ENCODE measurements at regions not wholly inside any gene's neighbourhood (a gene's known extent, or its start where the extent isn't known, plus 50 kb on each side); places are given as distances from the start of the nearest gene placed in this dataset.

- TF ChIP-seq CTCF (conservative IDR thresholded peaks at IDR 0.05; ENCODE audit: low read depth in 2 of 2) (no peak), POLR2AphosphoS5 (IDR thresholded peaks at IDR 0.05; ENCODE audit: low read depth) (no peak)
Measured at GRCh38 chr2:104023306-104023705, 830.6 kb upstream of the POU3F3 start (continued).

GRCh38 chr2:104023765-104024164 lies 830.1 kb upstream of the POU3F3 start:
- peak overlapping the region; percentile 12; the same call in 1 of the 2 replicates for H2AFZ ChIP-seq
- H3F3A ChIP-seq (replicated peaks; ENCODE audit: low read depth) = no peaks in the 10 kb centered on the region
- H3K27me3 ChIP-seq (ENCODE audit: insufficient read depth) = no peaks in the 10 kb centered on the region
- H3K4me3 ChIP-seq = no peak overlapping the region
- Mint-ChIP-seq H3K36me3 (ENCODE audit: low read depth) (no peaks in the 10 kb centered on the region), H3K27me3 (ENCODE audit: insufficient read depth, low read depth, poor library complexity) (peaks cover 3% of the 10 kb centered on the region), H3K9me3 (no peaks in the 10 kb centered on the region), H3K27ac (no peak overlapping the region), H3K4me1 (peaks cover 33% of the 10 kb centered on the region), H3K4me3 (no peak overlapping the region)
- no peak overlapping the region for H3K27ac ChIP-seq (ENCODE audit: low read depth)
- H4K20me1 ChIP-seq (replicated peaks; ENCODE audit: insufficient read depth) = no peaks in the 10 kb centered on the region
- no peaks in the 10 kb centered on the region for H3K36me3 ChIP-seq (ENCODE audit: insufficient read depth)
- peaks cover 27% of the 10 kb centered on the region for H3K4me1 ChIP-seq (ENCODE audit: insufficient read depth)
- no peak; the same call in 1 of the 3 replicates for ATAC-seq
- H3K79me2 ChIP-seq (replicated peaks; ENCODE audit: insufficient read depth) = no peaks in the 10 kb centered on the region
- no peaks in the 10 kb centered on the region for H3K9me2 ChIP-seq (ENCODE audit: insufficient read depth)
- H3K4me2 ChIP-seq = peak overlapping the region; percentile 55
- DNase-seq (ENCODE audit: low spot score) = peak; percentile 14
- TF ChIP-seq EZH2phosphoT487 (IDR thresholded peaks at IDR 0.05; ENCODE audit: unreplicated experiment) (no peak), CREB1 (CRISPR knock-in tag; IDR thresholded peaks at IDR 0.05; ENCODE audit: low read depth) (no peak), ZNF462 (CRISPR knock-in tag; IDR thresholded peaks at IDR 0.05) (no peak), JUNB (IDR thresholded peaks at IDR 0.05; ENCODE audit: unreplicated experiment) (no peak), NANOG (IDR thresholded peaks at IDR 0.05; ENCODE audit: borderline replicate concordance) (no peak), ZNF114 (CRISPR knock-in tag; IDR thresholded peaks at IDR 0.05) (no peak), EZH2 (IDR thresholded peaks at IDR 0.05; ENCODE audit: low read depth, unreplicated experiment) (no peak), CTCF (conservative IDR thresholded peaks at IDR 0.05; ENCODE audit: low read depth in 2 of 2) (no peak), POLR2AphosphoS5 (IDR thresholded peaks at IDR 0.05; ENCODE audit: low read depth) (no peak), ZNF331 (CRISPR knock-in tag; IDR thresholded peaks at IDR 0.05; ENCODE audit: low read depth) (no peak), REST (IDR thresholded peaks at IDR 0.05; ENCODE audit: unreplicated experiment) (no peak)
